HG02885 (cell line): ENCODE measurements at regions not wholly inside any gene's neighbourhood (a gene's known extent, or its start where the extent isn't known, plus 50 kb on each side); places are given as distances from the start of the nearest gene placed in this dataset.
"Not testable (repeated sequence)": the region's sequence is repeated elsewhere in the genome, so short reads cannot be mapped to it uniquely, and the experiment has no call there.

Experiments used
- ATAC-seq: cut with Tn5 transposase; IDR thresholded peaks from one replicate; pipeline ENCODE4 v1.9.1; 2021; ENCODE audit warnings: mild to moderate bottlenecking; ENCODE audit not compliant: unreplicated experiment, poor library complexity

- no peak for ATAC-seq
These were observed 282.7 kb downstream of the NUAK1 start for GRCh38 chr12:105856048-105856405.

- ATAC-seq, result no peak
These were observed 279.6 kb downstream of the NUAK1 start for GRCh38 chr12:105858981-105859710.

GRCh38 chr12:105860561-105861207 lies 278.1 kb downstream of the NUAK1 start:
- ATAC-seq, result no peak

- ATAC-seq, result no peak
These were observed 277.5 kb downstream of the NUAK1 start for GRCh38 chr12:105861227-105861626.

- no peak for ATAC-seq
These were observed 276.5 kb downstream of the NUAK1 start for GRCh38 chr12:105862163-105862821.

DNA sequence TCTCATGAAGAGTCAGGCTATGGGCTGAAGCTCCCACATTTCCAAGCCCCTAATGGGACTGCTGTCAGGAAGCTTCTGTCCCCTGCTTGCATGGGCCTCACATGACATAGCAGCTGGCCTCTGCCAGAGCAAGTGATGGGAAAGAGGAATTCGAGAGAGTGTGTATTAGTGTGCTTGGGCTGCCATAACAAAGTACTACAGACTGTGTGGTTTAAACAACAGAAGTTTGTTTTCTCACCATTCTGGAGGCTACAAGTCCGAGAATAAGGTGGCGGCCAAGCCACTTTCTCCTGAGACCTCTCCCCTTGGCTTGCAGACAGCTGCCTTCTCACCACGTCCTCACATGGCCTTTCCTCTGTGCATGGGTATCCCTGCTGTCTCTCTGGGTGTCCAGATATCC lies 274.4 kb downstream of the NUAK1 start:
- ATAC-seq, result no peak

GRCh38 chr12:105864901-105865300 lies 273.9 kb downstream of the NUAK1 start:
- ATAC-seq, result no peak

DNA sequence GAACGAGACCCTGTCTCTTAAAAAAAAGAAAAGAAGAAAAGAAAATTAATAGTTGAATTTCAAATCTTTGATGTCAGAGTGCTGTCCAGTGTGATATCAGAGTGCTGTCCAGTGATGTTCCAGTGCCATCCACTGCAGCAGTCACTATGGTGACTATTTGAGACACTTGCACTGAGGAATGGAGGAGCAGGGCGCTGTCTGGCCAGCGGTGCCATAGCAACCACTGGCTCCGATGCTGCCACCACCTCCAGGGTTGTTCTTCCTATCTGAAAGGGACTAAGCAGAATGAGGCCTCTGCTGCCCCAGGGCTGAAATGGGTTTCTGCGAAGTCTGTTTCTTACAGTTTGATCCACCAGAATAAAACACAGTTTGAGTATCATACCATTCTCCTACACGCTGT lies 272.9 kb downstream of the NUAK1 start:
- no peak for ATAC-seq

DNA sequence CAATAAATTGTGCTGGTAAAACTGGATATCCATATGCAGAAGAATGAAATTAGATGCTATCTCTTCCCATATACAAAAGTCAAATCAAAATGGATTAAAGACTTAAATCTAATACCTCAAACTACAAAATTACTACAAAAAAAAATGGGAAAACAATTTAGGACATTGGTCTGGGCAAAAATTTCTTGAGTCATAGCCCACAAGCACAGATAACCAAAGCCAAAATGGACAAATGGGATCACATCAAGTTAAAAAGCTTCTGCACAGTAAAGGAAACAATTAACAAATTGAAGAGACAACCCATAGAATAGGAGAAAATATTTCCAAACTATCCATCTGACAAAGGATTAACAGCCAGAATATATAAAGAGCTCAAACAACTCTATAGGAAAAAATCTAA lies 264.6 kb downstream of the NUAK1 start:
- ATAC-seq, result no peak

- no peak for ATAC-seq
These were observed 262.3 kb downstream of the NUAK1 start for GRCh38 chr12:105876396-105876927.

- ATAC-seq, result no peak
These were observed 259.8 kb downstream of the NUAK1 start for GRCh38 chr12:105878964-105879363.

- ATAC-seq, result no peak
These were observed 257.8 kb downstream of the NUAK1 start for GRCh38 chr12:105880824-105881388.

- ATAC-seq, result no peak
These were observed 256.4 kb downstream of the NUAK1 start for GRCh38 chr12:105882404-105882803.

- no peak for ATAC-seq
These were observed 251.6 kb downstream of the NUAK1 start for GRCh38 chr12:105887131-105887530.

- no peak for ATAC-seq
These were observed 250.1 kb downstream of the NUAK1 start for GRCh38 chr12:105888696-105889095.

DNA sequence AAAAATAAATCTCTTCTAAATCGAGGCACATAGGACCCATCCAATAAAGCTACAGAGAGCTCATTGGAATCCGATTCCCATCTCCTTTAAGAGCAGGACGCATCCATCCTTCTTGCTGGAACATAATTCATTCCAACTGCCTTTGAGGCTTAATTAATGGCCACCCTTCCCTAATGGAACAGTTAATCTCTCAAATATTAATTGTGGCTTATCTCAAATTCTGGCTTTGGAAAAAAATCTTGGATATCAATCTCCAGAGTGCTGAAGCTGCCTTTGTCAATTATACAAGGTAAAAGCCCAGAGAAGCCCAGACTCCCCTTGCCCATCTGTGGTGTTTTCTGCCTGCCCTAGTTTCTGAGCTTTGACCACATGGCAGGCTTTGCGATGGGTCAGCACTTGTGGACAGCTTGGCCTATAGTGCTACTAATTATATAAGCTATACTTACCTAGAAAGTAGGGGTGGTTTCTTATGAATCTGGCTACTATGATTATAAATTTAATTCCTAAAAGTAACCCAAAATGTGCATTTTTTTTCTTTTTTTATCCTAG lies 246.3 kb downstream of the NUAK1 start:
- ATAC-seq, result no peak

- not testable (repeated sequence) for ATAC-seq
These were observed 243.4 kb downstream of the NUAK1 start for GRCh38 chr12:105895197-105895832.

GRCh38 chr12:105897311-105897725 lies 241.4 kb downstream of the NUAK1 start:
- ATAC-seq, result no peak

- not testable (repeated sequence) for ATAC-seq
These were observed 240.5 kb downstream of the NUAK1 start for GRCh38 chr12:105898271-105898670.

DNA sequence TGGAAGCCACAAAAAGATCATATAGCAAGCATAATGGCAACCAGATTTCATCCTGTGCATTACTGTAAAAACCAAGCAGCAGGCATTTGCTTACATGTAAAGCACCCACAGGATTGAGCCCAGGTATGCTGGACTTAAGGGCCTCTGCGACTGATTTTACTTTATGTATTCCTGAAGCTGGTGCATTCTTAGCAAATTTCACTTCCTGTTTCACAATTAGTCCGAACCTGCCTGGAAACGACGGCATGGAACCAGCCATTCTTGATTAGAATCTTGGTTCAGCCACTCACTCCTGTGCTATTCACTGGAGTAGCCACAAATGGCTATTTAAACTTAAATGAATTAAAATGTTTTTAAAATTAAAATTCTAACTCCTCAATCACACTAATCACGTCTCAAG lies 239.2 kb downstream of the NUAK1 start:
- no peak for ATAC-seq
